Caco-2 (cell line): ENCODE measurements at regions not wholly inside any gene's neighbourhood (a gene's known extent, or its start where the extent isn't known, plus 50 kb on each side); places are given as distances from the start of the nearest gene placed in this dataset.

Experiments
- BruUV-seq: library from RNA; stranded (reverse); fragments of 400-500 nt; replicated peaks from 2 replicates; lab custom pipeline; 2021; lab: Mats Ljungman, UMichigan
- CTCF ChIA-PET: fragments of 300-600 bp; sonication (Branson Sonifier 250); formaldehyde crosslinking; loops from one replicate; lab custom pipeline; 2022; ENCODE audit warnings: antibody characterized with exemption; lab: Charles Lee
- POLR2A ChIA-PET: fragments of 300-600 bp; sonication (Branson Sonifier 250); formaldehyde crosslinking; loops from one replicate; lab custom pipeline; 2022; ENCODE audit warnings: antibody characterized with exemption; lab: Charles Lee
- DNase-seq, 2 experiments: peaks; one replicate each; pipeline versions ENCODE4 v3.0.0 to v3.0.0-alpha.2; 2020 to 2022
- H3K27me3 ChIP-seq: replicated peaks from 2 replicates; pipeline ENCODE4 v1.6.0; 2011; ENCODE audit warnings: low read length; ENCODE audit not compliant: control insufficient read depth, insufficient read depth
- H3K36me3 ChIP-seq: 2 replicates; pipeline ENCODE4 v1.5.1; 2011; ENCODE audit warnings: low read length; ENCODE audit not compliant: control insufficient read depth, insufficient read depth
- H3K4me1 ChIP-seq: fragments of 250-450 bp; sonication (Bioruptor Pico); 2 replicates; pipeline ENCODE4 v1.5.1; 2020; ENCODE audit warnings: mild to moderate bottlenecking
- H3K4me3 ChIP-seq: 2 replicates; pipeline ENCODE4 v1.5.1; 2011; ENCODE audit warnings: low read depth, mild to moderate bottlenecking, control low read depth, low read length
- H3K9me3 ChIP-seq: fragments of 250-450 bp; sonication (Bioruptor Pico); 2 replicates; pipeline ENCODE4 v1.5.1; 2020; ENCODE audit warnings: mild to moderate bottlenecking, moderate library complexity
- H3K27ac Mint-ChIP-seq: one replicate; pipeline ENCODE4 v1.8.0; 2022; ENCODE audit warnings: mixed read lengths; ENCODE audit not compliant: unreplicated experiment
- H3K27me3 Mint-ChIP-seq: one replicate; pipeline ENCODE4 v1.8.0; 2022; ENCODE audit warnings: mixed read lengths; ENCODE audit not compliant: insufficient read depth, unreplicated experiment
- H3K36me3 Mint-ChIP-seq: one replicate; pipeline ENCODE4 v1.8.0; 2022; ENCODE audit warnings: mild to moderate bottlenecking, mixed read lengths; ENCODE audit not compliant: insufficient read depth, unreplicated experiment
- H3K4me1 Mint-ChIP-seq: one replicate; pipeline ENCODE4 v1.8.0; 2022; ENCODE audit warnings: low read depth, mixed read lengths; ENCODE audit not compliant: unreplicated experiment
- H3K4me3 Mint-ChIP-seq: one replicate; pipeline ENCODE4 v1.8.0; 2022; ENCODE audit warnings: mild to moderate bottlenecking, moderate library complexity, mixed read lengths; ENCODE audit not compliant: unreplicated experiment
- H3K9me3 Mint-ChIP-seq: one replicate; pipeline ENCODE4 v1.8.0; 2022; ENCODE audit warnings: mixed read lengths; ENCODE audit not compliant: unreplicated experiment
- intact Hi-C: fragments of 100-400 bp; cut with micrococcal nuclease; formaldehyde crosslinking; loops from one replicate; pipeline ENCODE4 v1.10.0; 2022; ENCODE audit not compliant: unreplicated experiment
- TF ChIP-seq, protein P1 (sequence below), 2 experiments: fragments of 200-600 bp in 1 of 2; IDR thresholded peaks; 1 replicate in 1 of 2; 2 replicates in 1 of 2; pipeline versions ENCODE4 v1.5.1 to v1.8.0; 2011 to 2022; ENCODE audit warnings: antibody characterized with exemption in 1 of 2, control low read depth in 1 of 2, inconsistent platforms in 1 of 2, low read depth in 1 of 2, low read length in 1 of 2, mild to moderate bottlenecking in 1 of 2, moderate library complexity in 1 of 2; ENCODE audit not compliant: insufficient read depth in 1 of 2, severe bottlenecking in 1 of 2, unreplicated experiment in 1 of 2

DNA sequence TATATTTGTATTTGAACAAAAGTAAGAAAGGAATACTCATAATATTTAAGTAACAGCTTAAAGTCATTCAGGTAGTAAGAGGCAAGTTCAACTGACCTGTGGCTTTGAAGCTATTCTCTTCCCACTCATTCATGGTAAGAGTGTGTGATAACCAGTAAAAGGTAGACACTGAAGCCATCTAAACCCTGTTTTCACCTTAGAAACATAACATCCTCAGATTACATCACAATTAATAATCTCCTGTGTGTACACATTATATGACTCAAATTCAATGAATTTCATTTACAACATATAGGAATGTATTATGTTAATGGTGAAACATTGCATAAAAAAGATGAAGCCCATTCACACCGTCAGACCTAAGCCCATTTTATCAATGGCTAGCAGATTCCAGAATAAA is 364.8 kb upstream of the SNX7 start:
- H3K4me3 ChIP-seq: no peak overlapping the region
- no peak overlapping the region for H3K27ac Mint-ChIP-seq
- no peak overlapping the region for H3K4me3 Mint-ChIP-seq
- H3K4me1 ChIP-seq: no peaks in the 10 kb centered on the region
- TF ChIP-seq, protein P1, sequence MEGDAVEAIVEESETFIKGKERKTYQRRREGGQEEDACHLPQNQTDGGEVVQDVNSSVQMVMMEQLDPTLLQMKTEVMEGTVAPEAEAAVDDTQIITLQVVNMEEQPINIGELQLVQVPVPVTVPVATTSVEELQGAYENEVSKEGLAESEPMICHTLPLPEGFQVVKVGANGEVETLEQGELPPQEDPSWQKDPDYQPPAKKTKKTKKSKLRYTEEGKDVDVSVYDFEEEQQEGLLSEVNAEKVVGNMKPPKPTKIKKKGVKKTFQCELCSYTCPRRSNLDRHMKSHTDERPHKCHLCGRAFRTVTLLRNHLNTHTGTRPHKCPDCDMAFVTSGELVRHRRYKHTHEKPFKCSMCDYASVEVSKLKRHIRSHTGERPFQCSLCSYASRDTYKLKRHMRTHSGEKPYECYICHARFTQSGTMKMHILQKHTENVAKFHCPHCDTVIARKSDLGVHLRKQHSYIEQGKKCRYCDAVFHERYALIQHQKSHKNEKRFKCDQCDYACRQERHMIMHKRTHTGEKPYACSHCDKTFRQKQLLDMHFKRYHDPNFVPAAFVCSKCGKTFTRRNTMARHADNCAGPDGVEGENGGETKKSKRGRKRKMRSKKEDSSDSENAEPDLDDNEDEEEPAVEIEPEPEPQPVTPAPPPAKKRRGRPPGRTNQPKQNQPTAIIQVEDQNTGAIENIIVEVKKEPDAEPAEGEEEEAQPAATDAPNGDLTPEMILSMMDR (IDR thresholded peaks at IDR 0.05; ENCODE audit: insufficient read depth in 1 of 2, low read depth in 1 of 2, low read length in 1 of 2, severe bottlenecking in 1 of 2, unreplicated experiment in 1 of 2): no peak
- intact Hi-C loops: no loop called here
- H3K36me3 Mint-ChIP-seq: no peaks in the 10 kb centered on the region
- ChIA-PET POLR2A (no interaction called here), CTCF (no interaction called here)
- DNase-seq: no peak
- H3K9me3 Mint-ChIP-seq: no peaks in the 10 kb centered on the region
- no TSS peak for BruUV-seq
- H3K4me1 Mint-ChIP-seq: no peaks in the 10 kb centered on the region
- no peaks in the 10 kb centered on the region for H3K36me3 ChIP-seq
- no peaks in the 10 kb centered on the region for H3K27me3 ChIP-seq
- no peaks in the 10 kb centered on the region for H3K27me3 Mint-ChIP-seq
- H3K9me3 ChIP-seq: no peaks in the 10 kb centered on the region

- POLR2A ChIA-PET: no interaction called here
- Histone ChIP-seq H3K27me3 (no peaks in the 10 kb centered on the region), H3K9me3 (no peaks in the 10 kb centered on the region), H3K4me3 (no peak overlapping the region), H3K36me3 (no peaks in the 10 kb centered on the region), H3K4me1 (no peaks in the 10 kb centered on the region)
- no TSS peak for BruUV-seq
- Mint-ChIP-seq H3K4me1 (no peaks in the 10 kb centered on the region), H3K4me3 (no peak overlapping the region), H3K9me3 (no peaks in the 10 kb centered on the region), H3K36me3 (no peaks in the 10 kb centered on the region), H3K27me3 (no peaks in the 10 kb centered on the region), H3K27ac (no peak overlapping the region)
- TF ChIP-seq, protein P1 (IDR thresholded peaks at IDR 0.05; ENCODE audit: insufficient read depth in 1 of 2, low read depth in 1 of 2, low read length in 1 of 2, severe bottlenecking in 1 of 2, unreplicated experiment in 1 of 2): no peak
- CTCF ChIA-PET: no interaction called here
- DNase-seq: no peak
- intact Hi-C loops: no loop called here
Measured at GRCh38 chr1:98294127-98294526, 367.4 kb upstream of the SNX7 start.

DNA sequence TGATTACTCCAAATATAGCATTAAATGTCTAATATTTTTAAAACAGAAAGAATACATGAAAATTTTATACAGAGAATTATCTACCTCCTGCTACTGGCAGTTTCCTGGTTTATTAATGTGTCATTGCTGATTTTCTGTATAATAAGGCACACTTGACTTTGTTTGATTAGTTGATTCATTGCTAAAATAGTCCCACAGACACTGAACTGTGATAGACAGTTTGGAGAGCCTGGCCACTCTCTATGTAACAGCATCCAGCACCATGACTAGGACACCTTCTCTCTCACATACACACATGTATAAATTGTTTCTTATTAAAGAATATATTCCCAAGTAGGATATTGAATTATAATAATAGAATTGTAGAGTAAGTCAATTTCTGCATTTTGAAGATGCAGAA is 368.5 kb upstream of the SNX7 start:
- TF ChIP-seq, protein P1 (IDR thresholded peaks at IDR 0.05; ENCODE audit: insufficient read depth in 1 of 2, low read depth in 1 of 2, low read length in 1 of 2, severe bottlenecking in 1 of 2, unreplicated experiment in 1 of 2): no peak
- no peaks in the 10 kb centered on the region for H3K27me3 ChIP-seq
- no peaks in the 10 kb centered on the region for H3K27me3 Mint-ChIP-seq
- no peaks in the 10 kb centered on the region for H3K4me1 Mint-ChIP-seq
- no peak overlapping the region for H3K4me3 ChIP-seq
- CTCF ChIA-PET: no interaction called here
- H3K36me3 Mint-ChIP-seq: no peaks in the 10 kb centered on the region
- no peaks in the 10 kb centered on the region for H3K4me1 ChIP-seq
- no peak for DNase-seq
- H3K9me3 Mint-ChIP-seq: no peaks in the 10 kb centered on the region
- H3K27ac Mint-ChIP-seq: no peak overlapping the region
- H3K4me3 Mint-ChIP-seq: no peak overlapping the region
- H3K36me3 ChIP-seq: no peaks in the 10 kb centered on the region
- H3K9me3 ChIP-seq: no peaks in the 10 kb centered on the region
- intact Hi-C loops: no loop called here
- BruUV-seq: no TSS peak
- POLR2A ChIA-PET: no interaction called here
